HT1080 (cell line): ENCODE measurements at regions not wholly inside any gene's neighbourhood (a gene's known extent, or its start where the extent isn't known, plus 50 kb on each side); places are given as distances from the start of the nearest gene placed in this dataset.

Source experiments
- DNase-seq: peaks from one replicate; pipeline ENCODE4 v3.0.0-alpha.2; 2015; ENCODE audit warnings: low read depth

GRCh38 chr3:73808862-73809509 is 184.2 kb upstream of the PDZRN3 start:
- DNase-seq, result no peak

GRCh38 chr3:73805435-73805834 is 180.7 kb upstream of the PDZRN3 start:
- DNase-seq, result no peak

- DNase-seq, result no peak
Measured at GRCh38 chr3:73804204-73804603, 179.5 kb upstream of the PDZRN3 start.

GRCh38 chr3:73801444-73801843 is 176.7 kb upstream of the PDZRN3 start:
- no peak for DNase-seq

DNA sequence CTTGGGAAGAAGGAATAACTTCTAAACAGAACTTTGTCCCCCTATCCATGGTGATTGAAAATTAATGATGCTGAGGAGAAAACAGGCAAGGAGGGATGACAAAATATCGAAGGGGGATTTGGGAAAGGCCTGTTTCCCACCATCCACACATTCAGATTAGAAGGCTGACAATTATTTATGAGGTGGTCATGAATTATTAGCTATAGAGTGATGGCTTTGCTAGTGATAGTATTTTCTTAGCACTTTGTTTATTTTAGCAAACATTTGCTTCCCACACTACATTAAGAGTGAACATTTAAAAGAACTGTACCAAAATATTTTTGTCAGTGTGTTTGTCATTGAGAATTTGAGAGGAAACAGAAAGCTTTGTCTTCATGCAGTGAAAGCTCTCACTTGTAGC is 172.6 kb upstream of the PDZRN3 start:
- DNase-seq, result no peak

GRCh38 chr3:73796382-73796781 is 171.6 kb upstream of the PDZRN3 start:
- no peak for DNase-seq

GRCh38 chr3:73791356-73791755 is 166.6 kb upstream of the PDZRN3 start:
- no peak for DNase-seq

DNA sequence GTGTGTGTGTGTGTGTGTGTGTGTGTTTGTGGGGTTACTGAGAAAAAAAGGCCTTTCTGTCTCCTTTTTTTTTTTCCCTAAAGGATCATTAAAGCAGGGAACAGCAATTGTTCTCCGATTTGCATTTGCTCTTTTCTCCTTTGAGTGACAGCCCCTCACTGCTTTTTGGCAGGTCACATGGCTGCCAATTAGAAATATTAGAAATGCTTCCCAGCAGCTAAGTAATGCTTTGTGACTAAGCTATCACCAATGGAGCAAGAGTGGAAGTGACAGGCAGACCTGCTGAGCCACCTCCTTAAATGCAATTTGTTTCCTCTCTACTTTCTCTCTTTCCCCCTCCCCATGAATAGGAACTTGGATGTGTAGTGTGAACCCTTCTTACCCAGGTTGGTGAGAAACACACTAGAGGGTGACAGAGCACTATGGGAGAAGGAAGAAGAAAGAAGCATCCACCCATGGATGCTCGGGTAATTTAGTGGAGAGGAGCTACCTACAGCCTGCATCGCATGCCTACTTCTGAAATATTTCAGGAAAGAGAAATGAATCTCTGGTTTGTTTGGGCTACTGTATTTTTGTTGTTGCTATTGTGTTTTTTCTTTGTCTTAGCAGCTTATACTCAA is 165.2 kb upstream of the PDZRN3 start:
- DNase-seq, result no peak

DNA sequence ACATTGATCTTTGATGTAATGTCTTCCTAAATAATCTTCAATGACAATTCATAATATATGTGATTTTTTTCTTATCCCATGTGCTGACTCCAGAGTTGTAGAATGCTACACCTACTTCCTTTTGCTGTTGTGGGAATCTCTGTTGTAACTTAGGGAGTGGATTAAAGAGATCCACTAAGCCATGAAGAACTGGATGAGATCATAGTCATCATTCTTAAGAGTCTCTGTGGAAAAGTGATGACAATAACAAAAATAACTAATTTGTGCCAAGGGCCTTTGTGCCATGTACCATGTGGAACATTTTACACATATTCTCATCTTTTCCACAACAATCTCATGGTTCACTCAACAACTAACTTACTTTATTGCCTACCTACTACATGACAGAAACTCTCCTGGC is 162.9 kb upstream of the PDZRN3 start:
- DNase-seq, result no peak

- DNase-seq, result no peak
Measured at GRCh38 chr3:73786998-73787397, 162.3 kb upstream of the PDZRN3 start.

GRCh38 chr3:73786321-73786807 is 161.6 kb upstream of the PDZRN3 start:
- DNase-seq, result peak; percentile 97

GRCh38 chr3:73784686-73785392 is 160.1 kb upstream of the PDZRN3 start:
- peak; percentile 14 for DNase-seq

DNA sequence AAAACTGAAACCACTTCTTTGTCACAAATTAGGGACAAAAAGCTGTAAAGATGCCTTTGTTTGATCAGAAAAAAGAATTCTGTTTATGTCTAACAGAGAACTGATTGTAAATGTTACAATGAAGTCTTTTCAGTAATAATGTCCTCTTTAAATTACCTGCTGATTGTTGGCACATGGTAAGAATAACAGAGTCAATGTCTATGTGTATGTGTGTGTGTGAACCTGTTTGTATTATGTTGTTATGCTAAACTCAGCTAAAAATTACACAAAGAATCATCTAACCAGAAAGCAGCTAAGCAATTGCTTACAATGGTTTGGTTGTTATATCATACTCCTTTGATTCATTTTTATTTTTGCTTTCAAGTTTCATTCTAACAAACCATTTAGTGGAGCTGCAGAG is 159.1 kb upstream of the PDZRN3 start:
- DNase-seq, result no peak

- DNase-seq, result no peak
Measured at GRCh38 chr3:73781541-73781940, 156.8 kb upstream of the PDZRN3 start.

GRCh38 chr3:73774645-73775044 is 149.9 kb upstream of the PDZRN3 start:
- DNase-seq, result no peak

- DNase-seq, result no peak
Measured at GRCh38 chr3:73773233-73773632, 148.5 kb upstream of the PDZRN3 start.

DNA sequence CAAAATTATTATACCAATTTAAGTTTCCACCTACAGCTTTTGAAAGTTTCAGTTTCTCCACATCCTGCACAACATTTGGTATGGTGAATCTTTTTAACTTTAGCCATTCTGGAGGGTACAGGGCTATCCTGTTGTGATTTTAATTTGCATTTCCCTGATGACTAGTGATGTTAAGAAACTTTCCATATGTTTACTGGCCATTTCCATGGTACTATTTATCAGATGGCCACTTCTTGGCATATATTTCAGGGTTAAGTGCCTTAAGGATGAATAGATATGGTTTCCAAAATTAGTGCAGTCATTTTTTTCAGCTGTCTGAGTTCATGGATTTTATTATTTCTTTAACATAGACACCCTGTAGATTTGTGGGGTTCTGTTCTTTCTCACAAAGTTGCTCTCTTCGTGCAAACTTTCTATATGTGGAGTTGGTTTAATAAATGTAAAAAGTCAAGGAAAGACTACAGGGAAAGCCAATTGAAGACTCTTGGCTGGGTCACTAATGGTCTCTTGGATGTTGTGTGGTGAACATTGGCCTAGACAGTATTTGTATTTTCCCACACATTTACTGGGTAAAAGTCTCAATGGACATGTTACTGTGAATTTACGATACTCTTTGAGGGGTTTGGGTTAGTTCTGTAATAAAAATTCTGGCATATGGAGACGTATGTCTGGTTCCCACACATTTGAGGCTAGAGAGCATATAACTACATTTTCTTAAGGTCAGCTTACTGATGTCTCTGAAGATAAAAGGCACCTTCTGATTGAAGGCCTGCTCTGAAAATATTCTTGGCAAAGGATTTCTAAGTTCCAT is 147.5 kb upstream of the PDZRN3 start:
- no peak for DNase-seq

GRCh38 chr3:73768524-73769308 is 144.0 kb upstream of the PDZRN3 start:
- no peak for DNase-seq

- peak; percentile 9 for DNase-seq
Measured at GRCh38 chr3:73766599-73767381, 142.0 kb upstream of the PDZRN3 start.

DNA sequence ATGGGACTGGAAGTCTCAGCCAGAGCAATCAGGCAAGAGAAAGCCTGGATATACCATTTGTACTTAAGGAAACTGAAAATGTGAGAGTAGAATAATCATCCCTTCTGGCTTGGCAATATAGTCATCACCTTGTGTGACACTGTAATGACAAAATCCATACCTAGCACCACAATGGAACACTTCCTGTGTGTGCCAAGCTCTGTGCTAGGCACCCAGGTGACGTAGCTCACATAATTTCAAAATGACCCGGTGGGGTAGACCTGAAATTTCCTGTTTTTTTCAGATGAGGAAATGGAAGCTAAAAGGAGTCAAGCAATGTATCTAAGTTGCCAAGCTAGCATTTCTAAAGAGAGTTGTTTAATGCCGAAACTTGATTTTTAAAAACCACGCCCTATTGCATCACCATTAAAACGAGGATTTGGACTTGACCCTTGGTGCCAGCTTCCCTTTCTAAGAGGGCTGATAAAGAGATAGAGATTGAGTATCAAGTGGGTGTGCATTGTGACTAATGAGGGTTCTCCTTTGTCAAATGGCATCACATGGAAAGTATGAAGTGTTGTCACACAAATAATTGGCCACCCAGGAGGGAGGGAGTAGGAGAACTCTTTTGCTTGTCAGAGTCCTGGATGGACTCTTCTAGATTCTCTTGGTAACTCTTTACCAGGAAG is 141.3 kb upstream of the PDZRN3 start:
- no peak for DNase-seq
